ENCODE measurements at regions not wholly inside any gene's neighbourhood (a gene's known extent, or its start where the extent isn't known, plus 50 kb on each side); places are given as distances from the start of the nearest gene placed in this dataset.

DNA sequence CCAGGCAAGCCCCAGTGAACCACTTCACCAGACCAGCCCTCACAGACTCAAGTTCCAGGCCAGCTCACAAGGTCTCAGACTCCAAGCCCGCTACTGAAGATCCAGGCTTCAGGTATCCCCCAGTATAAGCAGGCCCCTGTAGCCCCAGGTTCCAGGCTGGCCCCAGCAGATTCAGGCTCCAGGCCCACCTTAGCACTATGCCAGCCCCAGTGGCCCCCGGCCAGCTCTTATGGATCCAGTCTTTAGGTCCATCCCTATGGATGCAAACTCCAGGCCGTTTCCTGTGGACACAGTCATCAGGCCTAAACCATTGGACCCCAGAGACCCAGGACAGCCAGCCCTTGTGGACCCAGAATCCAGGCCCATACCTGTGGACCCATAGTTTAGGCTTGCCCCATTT lies 277.8 kb upstream of the MAGEB18 start:
- no peak for FAIRE-seq
- ChIA-PET SMC1A (ENCODE audit: uncharacterized antibody, unreplicated experiment) (no interaction called here), RAD21 (ENCODE audit: unreplicated experiment) (no interaction called here), CTCF (no interaction called here), POLR2A (no interaction called here)
- no peak for TF ChIP-seq CEBPB (IDR thresholded peaks at IDR 0.05; ENCODE audit: borderline replicate concordance in 1 of 2, low read depth in 2 of 2, low read length in 2 of 2)
- Histone ChIP-seq H3K36me3 (ENCODE audit: control insufficient read depth in 2 of 2, insufficient read depth in 2 of 2, low read length in 1 of 2) (no peaks in the 10 kb centered on the region), H3K27ac (ENCODE audit: control insufficient read depth, insufficient read depth) (no peak overlapping the region), H3K9me3 (replicated peaks; ENCODE audit: control insufficient read depth, insufficient read depth, low read length) (no peaks in the 10 kb centered on the region; the same call in 2 of the 3 replicates), H3K9ac (ENCODE audit: control insufficient read depth, insufficient read depth, low read length) (no peak overlapping the region), H2AFZ (ENCODE audit: control insufficient read depth, low read depth, low read length) (no peak overlapping the region), H3K4me3 (no peak overlapping the region), H3K4me1 (ENCODE audit: control insufficient read depth, insufficient read depth, low read length) (no peaks in the 10 kb centered on the region), H3K27me3 (replicated peaks in 1 of 2; ENCODE audit: control insufficient read depth in 2 of 2, insufficient read depth in 2 of 2, low read length in 1 of 2) (no peaks in the 10 kb centered on the region), H3K4me2 (ENCODE audit: control insufficient read depth, insufficient read depth) (no peak overlapping the region), H3K79me2 (ENCODE audit: control insufficient read depth, insufficient read depth, low read length) (no peaks in the 10 kb centered on the region), H4K20me1 (ENCODE audit: control insufficient read depth, insufficient read depth) (no peaks in the 10 kb centered on the region)
- BruUV-seq (replicated peaks): no TSS peak
- DNase-seq (ENCODE audit: low read depth, low spot score): no peak
- ATAC-seq: no peak
- whole genome bisulfite sequencing (ENCODE audit: insufficient coverage, insufficient replicate concordance, low lambda C conversion rate, missing lambda C conversion rate): 10% methylated on average over 3 of the region's 3 CpGs
- in situ Hi-C loops (cut with MboI) (no loop called here), intact Hi-C loops (cut with micrococcal nuclease; ENCODE audit: unreplicated experiment) (no loop called here)

DNA sequence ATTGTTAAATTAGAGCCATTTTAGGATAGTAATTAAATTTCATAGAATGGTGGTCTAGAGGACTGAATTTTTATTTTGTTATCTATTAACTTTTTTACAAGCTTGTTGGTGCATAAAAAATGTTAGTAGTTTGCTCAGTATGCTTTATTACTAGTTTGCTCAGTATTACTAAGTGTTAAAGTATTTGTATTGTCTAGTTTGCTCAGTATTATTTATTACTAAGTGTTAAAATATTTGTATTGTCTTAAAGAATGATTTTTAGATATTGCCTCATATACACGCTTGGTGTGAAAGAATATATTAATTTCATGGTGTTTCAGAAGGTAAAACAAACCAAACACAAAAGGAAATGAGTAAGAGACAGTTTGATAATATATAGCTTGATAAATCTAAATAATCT lies 268.4 kb upstream of the MAGEB18 start:
- H3K4me3 ChIP-seq: no peak overlapping the region
- ChIA-PET SMC1A (ENCODE audit: uncharacterized antibody, unreplicated experiment) (no interaction called here), RAD21 (ENCODE audit: unreplicated experiment) (no interaction called here), POLR2A (no interaction called here), CTCF (no interaction called here)
- intact Hi-C loops (cut with micrococcal nuclease; ENCODE audit: unreplicated experiment): no loop called here
- no peaks in the 10 kb centered on the region for H3K36me3 ChIP-seq (ENCODE audit: control insufficient read depth in 2 of 2, insufficient read depth in 2 of 2, low read length in 1 of 2)
- H2AFZ ChIP-seq (ENCODE audit: control insufficient read depth, low read depth, low read length): no peak overlapping the region
- no peaks in the 10 kb centered on the region for H3K79me2 ChIP-seq (ENCODE audit: control insufficient read depth, insufficient read depth, low read length)
- in situ Hi-C loops (cut with MboI): no loop called here
- no peak for FAIRE-seq
- 0% methylated on average over 1 of the region's 1 CpG for WGBS (ENCODE audit: insufficient coverage, insufficient replicate concordance, low lambda C conversion rate, missing lambda C conversion rate)
- H3K27ac ChIP-seq (ENCODE audit: control insufficient read depth, insufficient read depth): no peak overlapping the region
- DNase-seq (ENCODE audit: low read depth, low spot score): no peak
- H3K4me1 ChIP-seq (ENCODE audit: control insufficient read depth, insufficient read depth, low read length): no peaks in the 10 kb centered on the region
- H3K4me2 ChIP-seq (ENCODE audit: control insufficient read depth, insufficient read depth): no peak overlapping the region
- H3K9me3 ChIP-seq (replicated peaks; ENCODE audit: control insufficient read depth, insufficient read depth, low read length): no peaks in the 10 kb centered on the region
- BruUV-seq (replicated peaks): no TSS peak
- no peak for ATAC-seq
- H3K9ac ChIP-seq (ENCODE audit: control insufficient read depth, insufficient read depth, low read length): no peak overlapping the region
- H4K20me1 ChIP-seq (ENCODE audit: control insufficient read depth, insufficient read depth): no peaks in the 10 kb centered on the region
- H3K27me3 ChIP-seq (replicated peaks in 1 of 2; ENCODE audit: control insufficient read depth in 2 of 2, insufficient read depth in 2 of 2, low read length in 1 of 2): no peaks in the 10 kb centered on the region
- TF ChIP-seq, protein P1, sequence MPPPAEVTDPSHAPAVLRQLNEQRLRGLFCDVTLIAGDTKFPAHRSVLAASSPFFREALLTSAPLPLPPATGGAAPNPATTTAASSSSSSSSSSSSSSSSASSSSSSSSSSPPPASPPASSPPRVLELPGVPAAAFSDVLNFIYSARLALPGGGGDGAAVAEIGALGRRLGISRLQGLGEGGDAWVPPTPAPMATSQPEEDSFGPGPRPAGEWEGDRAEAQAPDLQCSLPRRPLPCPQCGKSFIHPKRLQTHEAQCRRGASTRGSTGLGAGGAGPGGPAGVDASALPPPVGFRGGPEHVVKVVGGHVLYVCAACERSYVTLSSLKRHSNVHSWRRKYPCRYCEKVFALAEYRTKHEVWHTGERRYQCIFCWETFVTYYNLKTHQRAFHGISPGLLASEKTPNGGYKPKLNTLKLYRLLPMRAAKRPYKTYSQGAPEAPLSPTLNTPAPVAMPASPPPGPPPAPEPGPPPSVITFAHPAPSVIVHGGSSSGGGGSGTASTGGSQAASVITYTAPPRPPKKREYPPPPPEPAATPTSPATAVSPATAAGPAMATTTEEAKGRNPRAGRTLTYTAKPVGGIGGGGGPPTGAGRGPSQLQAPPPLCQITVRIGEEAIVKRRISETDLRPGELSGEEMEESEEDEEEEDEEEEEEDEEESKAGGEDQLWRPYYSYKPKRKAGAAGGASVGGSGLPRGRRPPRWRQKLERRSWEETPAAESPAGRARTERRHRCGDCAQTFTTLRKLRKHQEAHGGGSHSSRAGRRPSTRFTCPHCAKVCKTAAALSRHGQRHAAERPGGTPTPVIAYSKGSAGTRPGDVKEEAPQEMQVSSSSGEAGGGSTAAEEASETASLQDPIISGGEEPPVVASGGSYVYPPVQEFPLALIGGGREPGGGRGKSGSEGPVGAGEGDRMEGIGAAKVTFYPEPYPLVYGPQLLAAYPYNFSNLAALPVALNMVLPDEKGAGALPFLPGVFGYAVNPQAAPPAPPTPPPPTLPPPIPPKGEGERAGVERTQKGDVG (CRISPR knock-in tag; IDR thresholded peaks at IDR 0.05): no peak
- TF ChIP-seq, protein P2, sequence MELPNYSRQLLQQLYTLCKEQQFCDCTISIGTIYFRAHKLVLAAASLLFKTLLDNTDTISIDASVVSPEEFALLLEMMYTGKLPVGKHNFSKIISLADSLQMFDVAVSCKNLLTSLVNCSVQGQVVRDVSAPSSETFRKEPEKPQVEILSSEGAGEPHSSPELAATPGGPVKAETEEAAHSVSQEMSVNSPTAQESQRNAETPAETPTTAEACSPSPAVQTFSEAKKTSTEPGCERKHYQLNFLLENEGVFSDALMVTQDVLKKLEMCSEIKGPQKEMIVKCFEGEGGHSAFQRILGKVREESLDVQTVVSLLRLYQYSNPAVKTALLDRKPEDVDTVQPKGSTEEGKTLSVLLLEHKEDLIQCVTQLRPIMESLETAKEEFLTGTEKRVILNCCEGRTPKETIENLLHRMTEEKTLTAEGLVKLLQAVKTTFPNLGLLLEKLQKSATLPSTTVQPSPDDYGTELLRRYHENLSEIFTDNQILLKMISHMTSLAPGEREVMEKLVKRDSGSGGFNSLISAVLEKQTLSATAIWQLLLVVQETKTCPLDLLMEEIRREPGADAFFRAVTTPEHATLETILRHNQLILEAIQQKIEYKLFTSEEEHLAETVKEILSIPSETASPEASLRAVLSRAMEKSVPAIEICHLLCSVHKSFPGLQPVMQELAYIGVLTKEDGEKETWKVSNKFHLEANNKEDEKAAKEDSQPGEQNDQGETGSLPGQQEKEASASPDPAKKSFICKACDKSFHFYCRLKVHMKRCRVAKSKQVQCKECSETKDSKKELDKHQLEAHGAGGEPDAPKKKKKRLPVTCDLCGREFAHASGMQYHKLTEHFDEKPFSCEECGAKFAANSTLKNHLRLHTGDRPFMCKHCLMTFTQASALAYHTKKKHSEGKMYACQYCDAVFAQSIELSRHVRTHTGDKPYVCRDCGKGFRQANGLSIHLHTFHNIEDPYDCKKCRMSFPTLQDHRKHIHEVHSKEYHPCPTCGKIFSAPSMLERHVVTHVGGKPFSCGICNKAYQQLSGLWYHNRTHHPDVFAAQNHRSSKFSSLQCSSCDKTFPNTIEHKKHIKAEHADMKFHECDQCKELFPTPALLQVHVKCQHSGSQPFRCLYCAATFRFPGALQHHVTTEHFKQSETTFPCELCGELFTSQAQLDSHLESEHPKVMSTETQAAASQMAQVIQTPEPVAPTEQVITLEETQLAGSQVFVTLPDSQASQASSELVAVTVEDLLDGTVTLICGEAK (IDR thresholded peaks at IDR 0.05; ENCODE audit: borderline replicate concordance): no peak
- TF ChIP-seq, protein P3, sequence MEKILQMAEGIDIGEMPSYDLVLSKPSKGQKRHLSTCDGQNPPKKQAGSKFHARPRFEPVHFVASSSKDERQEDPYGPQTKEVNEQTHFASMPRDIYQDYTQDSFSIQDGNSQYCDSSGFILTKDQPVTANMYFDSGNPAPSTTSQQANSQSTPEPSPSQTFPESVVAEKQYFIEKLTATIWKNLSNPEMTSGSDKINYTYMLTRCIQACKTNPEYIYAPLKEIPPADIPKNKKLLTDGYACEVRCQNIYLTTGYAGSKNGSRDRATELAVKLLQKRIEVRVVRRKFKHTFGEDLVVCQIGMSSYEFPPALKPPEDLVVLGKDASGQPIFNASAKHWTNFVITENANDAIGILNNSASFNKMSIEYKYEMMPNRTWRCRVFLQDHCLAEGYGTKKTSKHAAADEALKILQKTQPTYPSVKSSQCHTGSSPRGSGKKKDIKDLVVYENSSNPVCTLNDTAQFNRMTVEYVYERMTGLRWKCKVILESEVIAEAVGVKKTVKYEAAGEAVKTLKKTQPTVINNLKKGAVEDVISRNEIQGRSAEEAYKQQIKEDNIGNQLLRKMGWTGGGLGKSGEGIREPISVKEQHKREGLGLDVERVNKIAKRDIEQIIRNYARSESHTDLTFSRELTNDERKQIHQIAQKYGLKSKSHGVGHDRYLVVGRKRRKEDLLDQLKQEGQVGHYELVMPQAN (conservative IDR thresholded peaks at IDR 0.05): no peak
- no peak for TF ChIP-seq SIX5 (IDR thresholded peaks at IDR 0.05; ENCODE audit: low read depth, low read length, severe bottlenecking)
- no peak for TF ChIP-seq GABPA (IDR thresholded peaks at IDR 0.05; ENCODE audit: low read depth)
- no peak for TF ChIP-seq MYC (IDR thresholded peaks at IDR 0.05; ENCODE audit: insufficient read depth, insufficient read length, insufficient replicate concordance, low read length, severe bottlenecking)
- no peak for TF ChIP-seq IKZF2 (IDR thresholded peaks at IDR 0.05)
